RKO (cell line): ENCODE measurements at regions not wholly inside any gene's neighbourhood (a gene's known extent, or its start where the extent isn't known, plus 50 kb on each side); places are given as distances from the start of the nearest gene placed in this dataset.
"Not testable (repeated sequence)": the region's sequence is repeated elsewhere in the genome, so short reads cannot be mapped to it uniquely, and the experiment has no call there.

Experiments
- DNase-seq: peaks from one replicate; pipeline ENCODE4 v3.0.0-alpha.2; 2016; ENCODE audit warnings: low spot score

GRCh38 chr10:2891073-2891769 lies 176.1 kb upstream of the PFKP start:
- no peak for DNase-seq

- DNase-seq = no peak
Observed at GRCh38 chr10:2890093-2890492, 177.3 kb upstream of the PFKP start.

GRCh38 chr10:2888403-2889004 lies 178.8 kb upstream of the PFKP start:
- DNase-seq = no peak

GRCh38 chr10:2887391-2888070 lies 179.8 kb upstream of the PFKP start:
- no peak for DNase-seq

- no peak for DNase-seq
Observed at GRCh38 chr10:2886662-2887061, 180.7 kb upstream of the PFKP start.

- DNase-seq = no peak
Observed at GRCh38 chr10:2885288-2886278, 181.8 kb upstream of the PFKP start.

- DNase-seq = not testable (repeated sequence)
Observed at GRCh38 chr10:2883983-2884540, 183.3 kb upstream of the PFKP start.

- DNase-seq = no peak
Observed at GRCh38 chr10:2883238-2883637, 184.1 kb upstream of the PFKP start.

GRCh38 chr10:2882628-2883027 lies 184.7 kb upstream of the PFKP start:
- DNase-seq = no peak

- no peak for DNase-seq
Observed at GRCh38 chr10:2881720-2882620, 185.4 kb upstream of the PFKP start.

GRCh38 chr10:2880050-2880449 lies 187.3 kb upstream of the PFKP start:
- DNase-seq = not testable (repeated sequence)

- no peak for DNase-seq
Observed at GRCh38 chr10:2878818-2879217, 188.5 kb upstream of the PFKP start.

GRCh38 chr10:2876032-2876431 lies 191.3 kb upstream of the PFKP start:
- DNase-seq = no peak

GRCh38 chr10:2874963-2875362 lies 192.4 kb upstream of the PFKP start:
- no peak for DNase-seq

- no peak for DNase-seq
Observed at GRCh38 chr10:2873769-2874168, 193.6 kb upstream of the PFKP start.

- no peak for DNase-seq
Observed at GRCh38 chr10:2871673-2872219, 195.6 kb upstream of the PFKP start.

GRCh38 chr10:2870654-2871053 lies 196.7 kb upstream of the PFKP start:
- no peak for DNase-seq

- no peak for DNase-seq
Observed at GRCh38 chr10:2867788-2868299, 199.5 kb upstream of the PFKP start.

- DNase-seq = no peak
Observed at GRCh38 chr10:2866569-2866968, 200.8 kb upstream of the PFKP start.

- no peak for DNase-seq
Observed at GRCh38 chr10:2861632-2862210, 205.6 kb upstream of the PFKP start.
